HT-29 (cell line): ENCODE measurements at regions not wholly inside any gene's neighbourhood (a gene's known extent, or its start where the extent isn't known, plus 50 kb on each side); places are given as distances from the start of the nearest gene placed in this dataset.
"Not testable (repeated sequence)": the region's sequence is repeated elsewhere in the genome, so short reads cannot be mapped to it uniquely, and the experiment has no call there.

ENCODE experiments used
- DNase-seq: peaks from one replicate; pipeline ENCODE4 v3.0.0-alpha.2; 2015; ENCODE audit warnings: low spot score

- no peak for DNase-seq
These were observed 513.5 kb upstream of the NR3C2 start for GRCh38 chr4:148955564-148956297.

GRCh38 chr4:148954011-148954749 lies 512.0 kb upstream of the NR3C2 start:
- DNase-seq, result peak; percentile 45

- no peak for DNase-seq
These were observed 509.1 kb upstream of the NR3C2 start for GRCh38 chr4:148951346-148951745.

GRCh38 chr4:148946271-148946670 lies 504.1 kb upstream of the NR3C2 start:
- no peak for DNase-seq

- DNase-seq, result no peak
These were observed 502.6 kb upstream of the NR3C2 start for GRCh38 chr4:148944839-148945219.

GRCh38 chr4:148944136-148944838 lies 502.1 kb upstream of the NR3C2 start:
- DNase-seq, result no peak

- no peak for DNase-seq
These were observed 492.8 kb upstream of the NR3C2 start for GRCh38 chr4:148934926-148935578.

- DNase-seq, result no peak
These were observed 484.4 kb upstream of the NR3C2 start for GRCh38 chr4:148926276-148927260.

GRCh38 chr4:148923881-148924280 lies 481.7 kb upstream of the NR3C2 start:
- no peak for DNase-seq

- no peak for DNase-seq
These were observed 480.3 kb upstream of the NR3C2 start for GRCh38 chr4:148922497-148922896.

GRCh38 chr4:148914734-148915133 lies 472.5 kb upstream of the NR3C2 start:
- DNase-seq, result no peak

- no peak for DNase-seq
These were observed 472.1 kb upstream of the NR3C2 start for GRCh38 chr4:148914301-148914700.

- DNase-seq, result no peak
These were observed 461.2 kb upstream of the NR3C2 start for GRCh38 chr4:148903388-148903787.

GRCh38 chr4:148901075-148901705 lies 459.0 kb upstream of the NR3C2 start:
- no peak for DNase-seq

GRCh38 chr4:148898139-148898538 lies 455.9 kb upstream of the NR3C2 start:
- DNase-seq, result not testable (repeated sequence)

GRCh38 chr4:148893095-148893494 lies 450.9 kb upstream of the NR3C2 start:
- DNase-seq, result no peak

GRCh38 chr4:148883891-148884290 lies 441.7 kb upstream of the NR3C2 start:
- no peak for DNase-seq

GRCh38 chr4:148883435-148883834 lies 441.2 kb upstream of the NR3C2 start:
- no peak for DNase-seq

GRCh38 chr4:148881860-148882643 lies 439.8 kb upstream of the NR3C2 start:
- no peak for DNase-seq
